ENCODE measurements at regions not wholly inside any gene's neighbourhood (a gene's known extent, or its start where the extent isn't known, plus 50 kb on each side); places are given as distances from the start of the nearest gene placed in this dataset.

- TF ChIP-seq CTCF (IDR thresholded peaks at IDR 0.05; ENCODE audit: insufficient read depth, low read length, poor library complexity, severe bottlenecking) (no peak), EZH2phosphoT487 (conservative IDR thresholded peaks at IDR 0.05; ENCODE audit: low read length) (no peak)
Measured at GRCh38 chr17:63142836-63143235, 176.8 kb downstream of the TANC2 start.
